A549 (cell line): ENCODE measurements at regions not wholly inside any gene's neighbourhood (a gene's known extent, or its start where the extent isn't known, plus 50 kb on each side); places are given as distances from the start of the nearest gene placed in this dataset.

Experiments used
- PHF8 ChIP-seq: fragments of 200-600 bp; sonication (generic); IDR thresholded peaks from 2 replicates; pipeline ENCODE4 v1.6.1; 2016; ENCODE audit warnings: low read depth, mild to moderate bottlenecking, antibody characterized with exemption, moderate library complexity, borderline replicate concordance
- POLR2A ChIP-seq: IDR thresholded peaks from 2 replicates; pipeline ENCODE4 v1.6.1; 2012; ENCODE audit warnings: mild to moderate bottlenecking, low read length
- RAD21 ChIP-seq, 2 experiments: fragments of >200 bp in 1 of 2; sonication (Bioruptor Twin) in 1 of 2; formaldehyde crosslinking in 1 of 2; IDR thresholded peaks in 1 of 2; conservative IDR thresholded peaks in 1 of 2; 2 replicates in 1 of 2; 3 replicates in 1 of 2; pipeline ENCODE4 v1.6.1; 2012 to 2018; ENCODE audit warnings: inconsistent platforms in 1 of 2
- TFCP2L1 ChIP-seq: fragments of 250-450 bp; sonication (Bioruptor Pico); IDR thresholded peaks from 2 replicates; pipeline ENCODE4 v1.5.0; 2021; ENCODE audit warnings: mild to moderate bottlenecking
- ZFP36 ChIP-seq: fragments of 450-650 bp; IDR thresholded peaks from 2 replicates; pipeline ENCODE4 v1.6.1; 2014; ENCODE audit warnings: borderline replicate concordance; ENCODE audit not compliant: partially characterized antibody
- TF ChIP-seq, protein P1 (sequence below): fragments of >200 bp; sonication (Bioruptor Twin); formaldehyde crosslinking; IDR thresholded peaks from 3 replicates; pipeline ENCODE4 v1.5.1; 2016
- TF ChIP-seq, protein P2 (sequence below): IDR thresholded peaks from 2 replicates; pipeline ENCODE4 v1.6.1; 2012

DNA sequence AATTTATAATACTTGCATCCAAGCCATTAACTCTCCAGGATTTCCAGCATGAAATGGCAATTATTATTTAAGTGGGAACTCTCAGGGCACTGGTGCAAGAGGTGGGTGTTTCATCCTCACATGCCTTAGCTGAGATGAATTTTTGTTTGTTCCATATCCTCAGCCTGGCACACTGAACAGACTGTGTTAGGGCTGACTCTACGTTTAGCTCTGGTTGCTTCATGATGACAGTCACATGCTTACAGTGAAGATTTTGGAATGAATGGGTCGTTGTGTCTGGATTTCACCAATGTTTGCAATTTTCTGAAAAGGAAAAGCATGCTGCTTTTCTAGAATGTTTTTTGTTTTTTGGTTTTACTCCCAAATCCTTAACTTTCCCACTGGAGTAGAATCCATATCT, 246.6 kb downstream of the INSC start:
- TF ChIP-seq POLR2A (no peak), TFCP2L1 (CRISPR knock-in tag) (no peak), ZFP36 (no peak), RAD21 (conservative IDR thresholded peaks at IDR 0.05 in 1 of 2, IDR thresholded peaks at IDR 0.05 in 1 of 2) (no peak), PHF8 (no peak)
- TF ChIP-seq, protein P1, sequence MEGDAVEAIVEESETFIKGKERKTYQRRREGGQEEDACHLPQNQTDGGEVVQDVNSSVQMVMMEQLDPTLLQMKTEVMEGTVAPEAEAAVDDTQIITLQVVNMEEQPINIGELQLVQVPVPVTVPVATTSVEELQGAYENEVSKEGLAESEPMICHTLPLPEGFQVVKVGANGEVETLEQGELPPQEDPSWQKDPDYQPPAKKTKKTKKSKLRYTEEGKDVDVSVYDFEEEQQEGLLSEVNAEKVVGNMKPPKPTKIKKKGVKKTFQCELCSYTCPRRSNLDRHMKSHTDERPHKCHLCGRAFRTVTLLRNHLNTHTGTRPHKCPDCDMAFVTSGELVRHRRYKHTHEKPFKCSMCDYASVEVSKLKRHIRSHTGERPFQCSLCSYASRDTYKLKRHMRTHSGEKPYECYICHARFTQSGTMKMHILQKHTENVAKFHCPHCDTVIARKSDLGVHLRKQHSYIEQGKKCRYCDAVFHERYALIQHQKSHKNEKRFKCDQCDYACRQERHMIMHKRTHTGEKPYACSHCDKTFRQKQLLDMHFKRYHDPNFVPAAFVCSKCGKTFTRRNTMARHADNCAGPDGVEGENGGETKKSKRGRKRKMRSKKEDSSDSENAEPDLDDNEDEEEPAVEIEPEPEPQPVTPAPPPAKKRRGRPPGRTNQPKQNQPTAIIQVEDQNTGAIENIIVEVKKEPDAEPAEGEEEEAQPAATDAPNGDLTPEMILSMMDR = no peak
- TF ChIP-seq, protein P2, sequence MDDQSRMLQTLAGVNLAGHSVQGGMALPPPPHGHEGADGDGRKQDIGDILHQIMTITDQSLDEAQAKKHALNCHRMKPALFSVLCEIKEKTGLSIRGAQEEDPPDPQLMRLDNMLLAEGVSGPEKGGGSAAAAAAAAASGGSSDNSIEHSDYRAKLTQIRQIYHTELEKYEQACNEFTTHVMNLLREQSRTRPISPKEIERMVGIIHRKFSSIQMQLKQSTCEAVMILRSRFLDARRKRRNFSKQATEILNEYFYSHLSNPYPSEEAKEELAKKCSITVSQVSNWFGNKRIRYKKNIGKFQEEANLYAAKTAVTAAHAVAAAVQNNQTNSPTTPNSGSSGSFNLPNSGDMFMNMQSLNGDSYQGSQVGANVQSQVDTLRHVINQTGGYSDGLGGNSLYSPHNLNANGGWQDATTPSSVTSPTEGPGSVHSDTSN = no peak
